Body of pancreas (tissue), 4 donors: ENCODE measurements at regions not wholly inside any gene's neighbourhood (a gene's known extent, or its start where the extent isn't known, plus 50 kb on each side); places are given as distances from the start of the nearest gene placed in this dataset.

Experiments used
- POLR2A ChIP-seq, 3 donors: fragments of 450-650 bp; IDR thresholded peaks; one replicate each; pipeline ENCODE4 v1.6.1; 2016; ENCODE audit warnings: antibody characterized with exemption in 3 of 3, mild to moderate bottlenecking in 2 of 3
- TF ChIP-seq, protein P1 (sequence below), 7 experiments: fragments of 450-650 bp in 4 of 7; fragments of 200-600 bp in 3 of 7; sonication (generic) in 3 of 7; IDR thresholded peaks; one replicate each; pipeline ENCODE4 v1.5.1; 2016 to 2019; ENCODE audit warnings: antibody characterized with exemption in 7 of 7

DNA sequence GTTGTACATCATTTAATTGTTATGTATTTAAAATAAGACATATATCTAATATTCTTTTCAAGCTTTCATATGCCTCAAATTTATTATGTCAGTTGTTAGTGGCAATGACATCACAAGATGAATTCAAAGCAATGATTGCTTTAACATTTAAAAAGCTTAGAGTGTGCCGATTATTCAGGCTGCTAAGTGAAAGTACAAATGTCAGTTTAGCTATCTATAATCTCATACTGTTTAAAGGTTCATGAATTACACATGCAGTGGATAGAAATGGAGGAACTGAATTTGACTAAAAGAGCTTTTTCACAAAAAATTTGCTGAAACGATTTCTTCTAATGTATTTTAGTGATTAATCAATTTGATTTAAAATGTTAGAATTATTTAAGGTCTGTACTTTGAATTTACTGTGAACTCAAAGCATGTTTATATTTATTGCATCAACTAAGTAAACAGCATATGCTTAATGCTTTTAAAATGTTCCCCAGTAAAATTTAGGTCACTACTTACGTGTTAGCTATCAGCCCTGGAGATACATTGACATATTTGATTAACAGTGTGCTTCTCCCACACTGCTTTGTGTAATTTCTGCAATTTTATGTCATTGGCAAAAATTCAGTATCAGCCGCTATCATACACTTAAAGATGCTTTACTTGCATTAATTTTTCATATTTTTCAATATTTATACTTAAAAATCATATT lies 334.9 kb downstream of the PARP8 start:
- TF ChIP-seq, protein P1, sequence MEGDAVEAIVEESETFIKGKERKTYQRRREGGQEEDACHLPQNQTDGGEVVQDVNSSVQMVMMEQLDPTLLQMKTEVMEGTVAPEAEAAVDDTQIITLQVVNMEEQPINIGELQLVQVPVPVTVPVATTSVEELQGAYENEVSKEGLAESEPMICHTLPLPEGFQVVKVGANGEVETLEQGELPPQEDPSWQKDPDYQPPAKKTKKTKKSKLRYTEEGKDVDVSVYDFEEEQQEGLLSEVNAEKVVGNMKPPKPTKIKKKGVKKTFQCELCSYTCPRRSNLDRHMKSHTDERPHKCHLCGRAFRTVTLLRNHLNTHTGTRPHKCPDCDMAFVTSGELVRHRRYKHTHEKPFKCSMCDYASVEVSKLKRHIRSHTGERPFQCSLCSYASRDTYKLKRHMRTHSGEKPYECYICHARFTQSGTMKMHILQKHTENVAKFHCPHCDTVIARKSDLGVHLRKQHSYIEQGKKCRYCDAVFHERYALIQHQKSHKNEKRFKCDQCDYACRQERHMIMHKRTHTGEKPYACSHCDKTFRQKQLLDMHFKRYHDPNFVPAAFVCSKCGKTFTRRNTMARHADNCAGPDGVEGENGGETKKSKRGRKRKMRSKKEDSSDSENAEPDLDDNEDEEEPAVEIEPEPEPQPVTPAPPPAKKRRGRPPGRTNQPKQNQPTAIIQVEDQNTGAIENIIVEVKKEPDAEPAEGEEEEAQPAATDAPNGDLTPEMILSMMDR (IDR thresholded peaks at IDR 0.05), result no peak
- no peak for TF ChIP-seq POLR2A (IDR thresholded peaks at IDR 0.05)
